ENCODE measurements at regions not wholly inside any gene's neighbourhood (a gene's known extent, or its start where the extent isn't known, plus 50 kb on each side); places are given as distances from the start of the nearest gene placed in this dataset.

- TF ChIP-seq POLR2A (IDR thresholded peaks at IDR 0.05) (no peak), CTCF (IDR thresholded peaks at IDR 0.05) (no peak)
Observed at GRCh38 chr6:140821196-140821595, 1311.5 kb upstream of the GJE1 start.

All from Peyer's patch (tissue), 4 donors.